Kidney (tissue), 13 donors: ENCODE measurements at regions not wholly inside any gene's neighbourhood (a gene's known extent, or its start where the extent isn't known, plus 50 kb on each side); places are given as distances from the start of the nearest gene placed in this dataset.
"Not testable (repeated sequence)": the region's sequence is repeated elsewhere in the genome, so short reads cannot be mapped to it uniquely, and the experiment has no call there.

Source experiments
- DNase-seq, 5 donors: peaks; one replicate each; pipeline ENCODE4 v3.0.0-alpha.2; 2013 to 2020
- FAIRE-seq: peaks from 2 replicates; lab custom pipeline; 2012; peaks lifted over from hg19 to GRCh38; lab: Jason Lieb, UNC
- H3K27ac ChIP-seq, 2 donors: one replicate each; pipeline ENCODE4 v1.7.0; 2013; ENCODE audit warnings: low read depth in 2 of 2, low read length in 2 of 2, inconsistent platforms in 1 of 2
- H3K27me3 ChIP-seq: one replicate; pipeline ENCODE4 v1.7.1; 2013; ENCODE audit warnings: low read length, inconsistent platforms; ENCODE audit not compliant: control insufficient read depth, insufficient read depth
- H3K36me3 ChIP-seq, 3 donors: one replicate each; pipeline versions ENCODE4 v1.7.0 to v1.7.1; 2013; ENCODE audit warnings: low read length in 3 of 3, control low read depth in 1 of 3, inconsistent platforms in 1 of 3; ENCODE audit not compliant: insufficient read depth in 3 of 3, control insufficient read depth in 2 of 3
- H3K4me1 ChIP-seq, 3 donors: one replicate each; pipeline versions ENCODE4 v1.7.0 to v1.7.1; 2013; ENCODE audit warnings: low read length in 3 of 3, inconsistent platforms in 1 of 3, low read depth in 1 of 3; ENCODE audit not compliant: control insufficient read depth in 2 of 3, insufficient read depth in 2 of 3
- H3K4me3 ChIP-seq, 3 donors: one replicate each; pipeline versions ENCODE4 v1.7.0 to v1.8.1; 2013; ENCODE audit warnings: low read length in 3 of 3, control low read depth in 1 of 3, inconsistent platforms in 1 of 3
- H3K9ac ChIP-seq, 3 donors: one replicate each; pipeline versions ENCODE4 v1.7.0 to v1.7.1; 2013; ENCODE audit warnings: low read length in 3 of 3, control low read depth in 1 of 3, inconsistent platforms in 1 of 3
- H3K9me3 ChIP-seq, 3 donors: one replicate each; pipeline versions ENCODE4 v1.7.0 to v1.7.1; 2013; ENCODE audit warnings: low read length in 3 of 3, control low read depth in 1 of 3, inconsistent platforms in 1 of 3; ENCODE audit not compliant: control insufficient read depth in 2 of 3, insufficient read depth in 1 of 3
- intact Hi-C: fragments of 100-400 bp; cut with DNase I; formaldehyde crosslinking; loops from one replicate; pipeline ENCODE4 v1.11.1; 2022
- TF ChIP-seq, protein P1 (sequence below): IDR thresholded peaks from 3 replicates; pipeline ENCODE4 v1.5.1; 2012; ENCODE audit warnings: mild to moderate bottlenecking, moderate library complexity, borderline replicate concordance; ENCODE audit not compliant: insufficient read depth; ENCODE audit errors: extremely low read depth
- donor health status: control.
- donor health status: control.
- donor health status: control.
- donor health status: control.
- donor health status: control.
- donor health status: DM: yes; HTN: yes; CAD: no.
- donor health status: Normal renal cell carcinoma (clear cell type).

- intact Hi-C loops, result no loop called here
- H3K4me3 ChIP-seq, result no peak overlapping the region
Measured at GRCh38 chr6:125637207-125637606, 112.2 kb upstream of the HEY2 start.

DNA sequence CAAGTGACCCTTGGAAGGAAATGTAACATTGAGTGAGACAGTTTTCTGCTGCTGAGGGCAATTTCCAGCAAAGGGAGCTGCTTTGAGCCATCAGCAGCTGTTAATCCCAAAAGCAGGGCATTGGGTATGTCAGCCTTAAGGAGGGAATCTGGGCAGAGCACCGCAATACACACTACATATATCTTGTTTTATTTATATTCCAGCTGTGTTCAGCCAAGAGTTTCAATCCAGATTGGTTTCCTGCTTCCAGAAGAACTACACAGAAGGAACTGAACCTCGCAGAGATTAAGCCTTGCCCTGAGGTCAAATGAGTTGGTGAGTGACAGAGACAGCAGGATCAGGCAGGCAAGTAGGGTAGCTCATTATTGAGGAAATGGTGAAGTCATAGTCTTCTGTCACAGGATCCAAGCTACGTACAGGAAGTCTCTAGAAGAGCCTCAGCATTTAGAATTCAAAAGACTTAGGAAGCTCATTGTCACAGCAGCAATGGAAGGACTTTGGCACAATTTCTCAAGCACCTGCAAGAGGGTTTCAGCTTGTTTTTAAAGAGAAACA lies 109.9 kb upstream of the HEY2 start:
- FAIRE-seq, result no peak
- intact Hi-C loops, result no loop called here
- Histone ChIP-seq H3K27me3 (no peaks in the 10 kb centered on the region), H3K4me1 (no peaks in the 10 kb centered on the region), H3K9me3 (no peaks in the 10 kb centered on the region), H3K27ac (no peak overlapping the region), H3K36me3 (no peaks in the 10 kb centered on the region), H3K4me3 (no peak overlapping the region), H3K9ac (no peak overlapping the region)
- peak in 2 of 5 donors; percentile 16 to 31 for DNase-seq
- TF ChIP-seq, protein P1, sequence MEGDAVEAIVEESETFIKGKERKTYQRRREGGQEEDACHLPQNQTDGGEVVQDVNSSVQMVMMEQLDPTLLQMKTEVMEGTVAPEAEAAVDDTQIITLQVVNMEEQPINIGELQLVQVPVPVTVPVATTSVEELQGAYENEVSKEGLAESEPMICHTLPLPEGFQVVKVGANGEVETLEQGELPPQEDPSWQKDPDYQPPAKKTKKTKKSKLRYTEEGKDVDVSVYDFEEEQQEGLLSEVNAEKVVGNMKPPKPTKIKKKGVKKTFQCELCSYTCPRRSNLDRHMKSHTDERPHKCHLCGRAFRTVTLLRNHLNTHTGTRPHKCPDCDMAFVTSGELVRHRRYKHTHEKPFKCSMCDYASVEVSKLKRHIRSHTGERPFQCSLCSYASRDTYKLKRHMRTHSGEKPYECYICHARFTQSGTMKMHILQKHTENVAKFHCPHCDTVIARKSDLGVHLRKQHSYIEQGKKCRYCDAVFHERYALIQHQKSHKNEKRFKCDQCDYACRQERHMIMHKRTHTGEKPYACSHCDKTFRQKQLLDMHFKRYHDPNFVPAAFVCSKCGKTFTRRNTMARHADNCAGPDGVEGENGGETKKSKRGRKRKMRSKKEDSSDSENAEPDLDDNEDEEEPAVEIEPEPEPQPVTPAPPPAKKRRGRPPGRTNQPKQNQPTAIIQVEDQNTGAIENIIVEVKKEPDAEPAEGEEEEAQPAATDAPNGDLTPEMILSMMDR, result no peak

More at GRCh38 chr6:125637207-125637606, 112.2 kb upstream of the HEY2 start:
- DNase-seq, result no peak
- TF ChIP-seq, protein P1, result no peak
- Histone ChIP-seq H3K36me3 (no peaks in the 10 kb centered on the region), H3K9ac (no peak overlapping the region), H3K9me3 (no peaks in the 10 kb centered on the region), H3K27me3 (no peaks in the 10 kb centered on the region), H3K27ac (no peak overlapping the region), H3K4me1 (no peaks in the 10 kb centered on the region)
- no peak for FAIRE-seq

DNA sequence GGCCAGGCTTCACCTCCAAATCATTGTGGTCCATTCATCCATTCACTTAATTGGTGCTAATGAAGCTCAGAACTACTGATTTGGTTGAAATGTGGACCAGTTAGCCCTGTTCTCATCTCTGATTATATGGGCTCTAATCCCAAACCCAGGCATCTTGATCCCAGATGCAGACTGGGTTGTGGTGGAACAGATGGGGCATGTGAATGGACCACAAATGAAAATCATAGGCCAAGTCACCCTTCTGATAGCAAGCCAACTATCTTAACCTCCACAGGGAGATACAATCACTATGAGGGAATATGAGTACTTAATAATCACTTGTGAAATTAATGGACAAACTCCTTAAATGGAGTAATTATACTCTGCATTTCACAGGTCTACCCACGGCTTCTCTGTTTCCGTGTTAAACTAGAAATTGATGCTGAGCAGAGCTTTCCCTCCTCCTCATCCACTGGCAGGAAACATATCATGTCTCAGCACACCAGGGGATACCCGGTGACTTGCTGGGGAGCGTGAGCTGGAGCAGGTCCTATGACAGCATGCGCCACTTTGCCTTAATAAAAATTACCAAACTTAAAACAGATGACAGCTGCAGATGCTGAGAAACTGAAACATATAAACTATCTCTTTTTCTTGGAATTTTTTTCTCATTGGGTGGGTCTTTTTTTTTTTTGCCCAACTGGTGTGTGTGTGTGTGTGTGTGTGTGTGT lies 108.8 kb upstream of the HEY2 start:
- H3K9ac ChIP-seq, result no peak overlapping the region
- FAIRE-seq (no peak), DNase-seq (no peak)
- no peaks in the 10 kb centered on the region for H3K9me3 ChIP-seq
- no peak overlapping the region for H3K4me3 ChIP-seq
- H3K27ac ChIP-seq, result no peak overlapping the region
- intact Hi-C loops, result no loop called here
- TF ChIP-seq, protein P1, result no peak
- H3K36me3 ChIP-seq, result no peaks in the 10 kb centered on the region
- no peaks in the 10 kb centered on the region for H3K4me1 ChIP-seq
- no peaks in the 10 kb centered on the region for H3K27me3 ChIP-seq

- H3K9me3 ChIP-seq, H3K4me3 ChIP-seq, FAIRE-seq, H3K27me3 ChIP-seq, H3K36me3 ChIP-seq, H3K27ac ChIP-seq, DNase-seq, H3K4me1 ChIP-seq, intact Hi-C loops, H3K9ac ChIP-seq: not testable (repeated sequence)
Measured at GRCh38 chr6:125643967-125644661, 105.3 kb upstream of the HEY2 start.
